ENCODE measurements at regions not wholly inside any gene's neighbourhood (a gene's known extent, or its start where the extent isn't known, plus 50 kb on each side); places are given as distances from the start of the nearest gene placed in this dataset.

- no peak for TF ChIP-seq CTCF (IDR thresholded peaks at IDR 0.05; ENCODE audit: borderline replicate concordance, control extremely low read depth, extremely low read depth, insufficient read depth, missing control alignments)
- in situ Hi-C loops (cut with MboI; ENCODE audit: low sequenced_read_pairs, unreplicated experiment) = no loop called here
- no peak for DNase-seq (ENCODE audit: low spot score)
Measured at GRCh38 chr7:86981127-86981526, 78.3 kb downstream of the ELAPOR2 start.

GRCh38 chr7:86980223-86980622 lies 79.2 kb downstream of the ELAPOR2 start:
- no peak for DNase-seq (ENCODE audit: low spot score)
- TF ChIP-seq CTCF (IDR thresholded peaks at IDR 0.05; ENCODE audit: borderline replicate concordance, control extremely low read depth, extremely low read depth, insufficient read depth, missing control alignments) = no peak
- in situ Hi-C loops (cut with MboI; ENCODE audit: low sequenced_read_pairs, unreplicated experiment) = no loop called here

- peak; percentile 24 for DNase-seq (ENCODE audit: low spot score)
- in situ Hi-C loops (cut with MboI; ENCODE audit: low sequenced_read_pairs, unreplicated experiment) = no loop called here
- TF ChIP-seq CTCF (IDR thresholded peaks at IDR 0.05; ENCODE audit: borderline replicate concordance, control extremely low read depth, extremely low read depth, insufficient read depth, missing control alignments) = no peak
Measured at GRCh38 chr7:86978808-86979506, 80.5 kb downstream of the ELAPOR2 start.

- no peak for TF ChIP-seq CTCF (IDR thresholded peaks at IDR 0.05; ENCODE audit: borderline replicate concordance, control extremely low read depth, extremely low read depth, insufficient read depth, missing control alignments)
- in situ Hi-C loops (cut with MboI; ENCODE audit: low sequenced_read_pairs, unreplicated experiment) = no loop called here
- DNase-seq (ENCODE audit: low spot score) = no peak
Measured at GRCh38 chr7:86976958-86977357, 82.5 kb downstream of the ELAPOR2 start.

- in situ Hi-C loops (cut with MboI; ENCODE audit: low sequenced_read_pairs, unreplicated experiment) = no loop called here
- DNase-seq (ENCODE audit: low spot score) = no peak
- no peak for TF ChIP-seq CTCF (IDR thresholded peaks at IDR 0.05; ENCODE audit: borderline replicate concordance, control extremely low read depth, extremely low read depth, insufficient read depth, missing control alignments)
Measured at GRCh38 chr7:86975914-86976313, 83.5 kb downstream of the ELAPOR2 start.

- no peak for DNase-seq (ENCODE audit: low spot score)
- in situ Hi-C loops (cut with MboI; ENCODE audit: low sequenced_read_pairs, unreplicated experiment) = no loop called here
- TF ChIP-seq CTCF (IDR thresholded peaks at IDR 0.05; ENCODE audit: borderline replicate concordance, control extremely low read depth, extremely low read depth, insufficient read depth, missing control alignments) = no peak
Measured at GRCh38 chr7:86975449-86975848, 84.0 kb downstream of the ELAPOR2 start.

All from GM13976 (cell line).